PC-3 (cell line): ENCODE measurements at regions not wholly inside any gene's neighbourhood (a gene's known extent, or its start where the extent isn't known, plus 50 kb on each side); places are given as distances from the start of the nearest gene placed in this dataset.

Source experiments
- ATAC-seq: fragments of 200-7000 bp; cut with Tn5 transposase; 2 replicates; pipeline ENCODE4 v1.9.1; 2020; ENCODE audit warnings: mild to moderate bottlenecking, moderate library complexity
- BruUV-seq: library from RNA; stranded (reverse); fragments of 400-500 nt; replicated peaks from 2 replicates; lab custom pipeline; 2021; lab: Mats Ljungman, UMichigan
- CTCF ChIA-PET: fragments of 300-600 bp; sonication (Branson Sonifier 250); formaldehyde crosslinking; loops from one replicate; lab custom pipeline; 2022; ENCODE audit warnings: antibody characterized with exemption; lab: Charles Lee
- POLR2A ChIA-PET: fragments of 300-600 bp; sonication (Branson Sonifier 250); formaldehyde crosslinking; loops from one replicate; lab custom pipeline; 2022; ENCODE audit warnings: antibody characterized with exemption; ENCODE audit not compliant: unreplicated experiment; lab: Charles Lee
- DNase-seq: peaks from one replicate; pipeline ENCODE4 v3.0.0-alpha.2; 2015
- H2AFZ ChIP-seq: fragments of 300-600 bp; sonication (generic); 2 replicates; pipeline ENCODE4 v1.6.0; 2016; ENCODE audit warnings: antibody characterized with exemption, low read length
- H3F3A ChIP-seq: fragments of 300-600 bp; sonication (generic); one replicate; pipeline ENCODE4 v1.6.0; 2017; ENCODE audit warnings: antibody characterized with exemption, low read length, control low read depth, mild to moderate bottlenecking; ENCODE audit not compliant: unreplicated experiment
- H3K27ac ChIP-seq: fragments of 300-600 bp; sonication (generic); 2 replicates; pipeline ENCODE4 v1.5.1; 2016; ENCODE audit warnings: mild to moderate bottlenecking, low read length
- H3K27me3 ChIP-seq: fragments of 300-600 bp; sonication (generic); 2 replicates; pipeline ENCODE4 v1.6.1; 2016; ENCODE audit warnings: low read length, mixed read lengths
- H3K36me3 ChIP-seq: fragments of 300-600 bp; sonication (generic); 2 replicates; pipeline ENCODE4 v1.6.1; 2016; ENCODE audit warnings: low read depth, mixed run types, low read length, mixed read lengths
- H3K4me1 ChIP-seq: fragments of 300-600 bp; sonication (generic); 2 replicates; pipeline ENCODE4 v1.5.1; 2016; ENCODE audit warnings: low read length; ENCODE audit not compliant: insufficient read depth
- H3K4me2 ChIP-seq: fragments of 300-600 bp; sonication (generic); 2 replicates; pipeline ENCODE4 v1.6.0; 2016; ENCODE audit warnings: low read length
- H3K4me3 ChIP-seq: fragments of 300-600 bp; sonication (generic); 2 replicates; pipeline ENCODE4 v1.5.1; 2016; ENCODE audit warnings: mild to moderate bottlenecking, low read length, mixed read lengths
- H3K79me2 ChIP-seq: fragments of 300-600 bp; sonication (generic); 2 replicates; pipeline ENCODE4 v1.6.1; 2017; ENCODE audit warnings: low read length, mixed read lengths
- H3K9ac ChIP-seq: fragments of 300-600 bp; sonication (generic); 2 replicates; pipeline ENCODE4 v1.6.0; 2016; ENCODE audit warnings: mild to moderate bottlenecking, low read length
- H3K9me2 ChIP-seq: fragments of 300-600 bp; sonication (generic); replicated peaks from 2 replicates; pipeline ENCODE4 v1.6.1; 2016; ENCODE audit warnings: mixed run types, low read length, mixed read lengths
- H3K9me3 ChIP-seq: fragments of 300-600 bp; sonication (generic); 2 replicates; pipeline ENCODE4 v1.6.1; 2016; ENCODE audit warnings: low read length, mixed read lengths
- H4K20me1 ChIP-seq: fragments of 300-600 bp; sonication (generic); 2 replicates; pipeline ENCODE4 v1.6.1; 2016; ENCODE audit warnings: low read length, mixed read lengths
- CTCF ChIP-seq: fragments of 300-600 bp; sonication (generic); conservative IDR thresholded peaks from 2 replicates; pipeline ENCODE4 v1.5.1; 2017; ENCODE audit warnings: antibody characterized with exemption, low read depth, mild to moderate bottlenecking, low read length
- EZH2 ChIP-seq: fragments of 300-600 bp; sonication (generic); IDR thresholded peaks from one replicate; pipeline ENCODE4 v1.6.1; 2017; ENCODE audit warnings: antibody characterized with exemption, mild to moderate bottlenecking, low read length; ENCODE audit not compliant: unreplicated experiment
- EZH2phosphoT487 ChIP-seq: fragments of 300-600 bp; sonication (generic); IDR thresholded peaks from 2 replicates; pipeline ENCODE4 v1.6.1; 2018; ENCODE audit warnings: mild to moderate bottlenecking, antibody characterized with exemption, low read length, borderline replicate concordance
- intact Hi-C: fragments of 100-400 bp; cut with micrococcal nuclease; formaldehyde crosslinking; loops from 2 replicates; pipeline ENCODE4 v1.9.0; 2023

GRCh38 chr19:28247243-28247642 lies 965.7 kb downstream of the UQCRFS1 start:
- no peaks in the 10 kb centered on the region for H3K27me3 ChIP-seq
- POLR2A ChIA-PET = no interaction called here
- H2AFZ ChIP-seq = no peak overlapping the region
- ATAC-seq = no peak
- H3K9ac ChIP-seq = no peak overlapping the region
- H3F3A ChIP-seq = no peaks in the 10 kb centered on the region
- no peaks in the 10 kb centered on the region for H3K36me3 ChIP-seq
- H3K9me3 ChIP-seq = no peaks in the 10 kb centered on the region
- intact Hi-C loops = no loop called here
- no peaks in the 10 kb centered on the region for H3K79me2 ChIP-seq
- no peak for DNase-seq
- BruUV-seq = no TSS peak
- H3K27ac ChIP-seq = no peak overlapping the region
- no peak overlapping the region for H3K4me3 ChIP-seq
- no peaks in the 10 kb centered on the region for H3K9me2 ChIP-seq
- no peaks in the 10 kb centered on the region for H3K4me1 ChIP-seq
- H3K4me2 ChIP-seq = no peak overlapping the region
- TF ChIP-seq CTCF = no peak
- no peak for TF ChIP-seq EZH2
- no peak for TF ChIP-seq EZH2phosphoT487
- no peaks in the 10 kb centered on the region for H4K20me1 ChIP-seq
- CTCF ChIA-PET = no interaction called here

GRCh38 chr19:28245937-28246336 lies 967.0 kb downstream of the UQCRFS1 start:
- H3K4me3 ChIP-seq = no peak overlapping the region
- H3K36me3 ChIP-seq = no peaks in the 10 kb centered on the region
- no peak for TF ChIP-seq EZH2phosphoT487
- no peak for TF ChIP-seq EZH2
- H3K79me2 ChIP-seq = no peaks in the 10 kb centered on the region
- no peak overlapping the region for H3K9ac ChIP-seq
- BruUV-seq = no TSS peak
- H3F3A ChIP-seq = no peaks in the 10 kb centered on the region
- H3K27me3 ChIP-seq = no peaks in the 10 kb centered on the region
- H2AFZ ChIP-seq = no peak overlapping the region
- DNase-seq (no peak), ATAC-seq (no peak)
- no peak overlapping the region for H3K4me2 ChIP-seq
- no peaks in the 10 kb centered on the region for H4K20me1 ChIP-seq
- intact Hi-C loops = no loop called here
- no peak overlapping the region for H3K27ac ChIP-seq
- H3K9me2 ChIP-seq = no peaks in the 10 kb centered on the region
- CTCF ChIA-PET = no interaction called here
- no peaks in the 10 kb centered on the region for H3K4me1 ChIP-seq
- no peaks in the 10 kb centered on the region for H3K9me3 ChIP-seq
- POLR2A ChIA-PET = no interaction called here

- Histone ChIP-seq H3K9ac (no peak overlapping the region), H3K4me1 (no peaks in the 10 kb centered on the region), H3K9me2 (no peaks in the 10 kb centered on the region), H3K4me2 (no peak overlapping the region), H3K27ac (no peak overlapping the region), H3K4me3 (no peak overlapping the region), H3F3A (no peaks in the 10 kb centered on the region), H3K27me3 (no peaks in the 10 kb centered on the region), H3K36me3 (no peaks in the 10 kb centered on the region), H3K9me3 (no peaks in the 10 kb centered on the region), H4K20me1 (no peaks in the 10 kb centered on the region), H3K79me2 (no peaks in the 10 kb centered on the region), H2AFZ (no peak overlapping the region)
- ATAC-seq (no peak), DNase-seq (no peak)
- intact Hi-C loops = no loop called here
- POLR2A ChIA-PET = no interaction called here
- BruUV-seq = no TSS peak
- TF ChIP-seq EZH2phosphoT487 (no peak), EZH2 (no peak), CTCF (no peak)
- CTCF ChIA-PET = no interaction called here
Measured at GRCh38 chr19:28244966-28245365, 968.0 kb downstream of the UQCRFS1 start.
